Activated CD4-positive, alpha-beta T cell treated with anti-CD3 and anti-CD28 coated beads, Interleukin-2, amount 10 ng/mL, durations not matched to agents 24 days and 14 days (primary cell): ENCODE measurements at regions not wholly inside any gene's neighbourhood (a gene's known extent, or its start where the extent isn't known, plus 50 kb on each side); places are given as distances from the start of the nearest gene placed in this dataset.
"Not testable (repeated sequence)": the region's sequence is repeated elsewhere in the genome, so short reads cannot be mapped to it uniquely, and the experiment has no call there.

Experiments used
- DNase-seq: peaks from one replicate; pipeline ENCODE4 v3.0.0; 2022
- H3K27ac Mint-ChIP-seq: one replicate; pipeline ENCODE4 v1.8.0; 2022; ENCODE audit warnings: mild to moderate bottlenecking, mixed read lengths
- H3K27me3 Mint-ChIP-seq: one replicate; pipeline ENCODE4 v1.8.0; 2022; ENCODE audit warnings: mixed read lengths
- H3K36me3 Mint-ChIP-seq: one replicate; pipeline ENCODE4 v1.8.0; 2022; ENCODE audit warnings: low read depth, mild to moderate bottlenecking, mixed read lengths
- H3K4me1 Mint-ChIP-seq: one replicate; pipeline ENCODE4 v1.8.0; 2021; ENCODE audit warnings: mixed read lengths
- H3K4me3 Mint-ChIP-seq: one replicate; pipeline ENCODE4 v1.8.0; 2022; ENCODE audit warnings: mild to moderate bottlenecking, moderate library complexity, mixed read lengths
- H3K9me3 Mint-ChIP-seq: one replicate; pipeline ENCODE4 v1.8.0; 2021; ENCODE audit warnings: mixed read lengths
- intact Hi-C: fragments of 100-400 bp; cut with micrococcal nuclease; formaldehyde crosslinking; loops from one replicate; pipeline ENCODE4 v1.15.1; 2023

DNA sequence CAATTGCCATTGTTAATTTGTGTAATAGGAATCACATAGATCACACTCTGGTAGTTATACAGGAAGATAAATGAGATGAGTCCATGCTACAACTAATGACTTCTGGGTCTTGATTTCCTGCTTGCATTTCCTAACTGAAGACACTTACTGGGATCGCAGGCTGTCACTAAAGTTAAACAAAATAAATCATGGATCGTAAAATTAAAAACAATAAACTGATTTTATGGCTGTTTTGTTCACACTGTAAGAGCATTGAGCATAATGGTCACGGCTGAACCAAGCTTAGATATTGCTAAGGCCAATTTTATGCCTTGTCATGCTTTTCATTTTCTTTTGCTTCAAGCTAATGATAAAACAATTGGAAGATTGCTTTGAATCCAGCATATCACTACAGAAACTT lies 332.5 kb upstream of the CITED2 start:
- H3K36me3 Mint-ChIP-seq, result no peaks in the 10 kb centered on the region
- no peak overlapping the region for H3K4me3 Mint-ChIP-seq
- no peaks in the 10 kb centered on the region for H3K4me1 Mint-ChIP-seq
- no peak overlapping the region for H3K27ac Mint-ChIP-seq
- peaks cover 8% of the 10 kb centered on the region for H3K27me3 Mint-ChIP-seq
- no peak for DNase-seq
- no peaks in the 10 kb centered on the region for H3K9me3 Mint-ChIP-seq
- intact Hi-C loops, result no loop called here

DNA sequence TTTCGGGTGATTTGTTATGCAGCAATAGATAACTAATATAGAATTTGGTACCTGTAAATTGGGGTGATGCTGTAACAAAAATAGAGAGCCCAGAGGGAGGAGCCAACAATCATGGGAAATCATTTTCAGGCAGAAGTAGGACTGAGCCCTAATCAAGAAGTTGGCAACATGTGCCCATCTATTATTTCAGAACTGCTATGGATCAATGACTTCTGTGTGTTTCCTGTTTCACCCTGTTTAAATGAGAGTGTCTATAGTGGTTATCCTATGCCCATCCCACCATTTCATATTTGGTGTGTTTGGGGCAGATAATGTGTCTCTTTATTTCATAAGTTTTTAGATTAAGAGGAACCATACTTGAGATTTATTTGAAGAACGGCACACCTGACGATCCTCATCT lies 330.8 kb upstream of the CITED2 start:
- H3K4me3 Mint-ChIP-seq, result no peak overlapping the region
- intact Hi-C loops, result no loop called here
- no peak overlapping the region for H3K27ac Mint-ChIP-seq
- H3K27me3 Mint-ChIP-seq, result peaks cover 3% of the 10 kb centered on the region
- H3K36me3 Mint-ChIP-seq, result no peaks in the 10 kb centered on the region
- no peaks in the 10 kb centered on the region for H3K4me1 Mint-ChIP-seq
- H3K9me3 Mint-ChIP-seq, result no peaks in the 10 kb centered on the region
- no peak for DNase-seq

DNA sequence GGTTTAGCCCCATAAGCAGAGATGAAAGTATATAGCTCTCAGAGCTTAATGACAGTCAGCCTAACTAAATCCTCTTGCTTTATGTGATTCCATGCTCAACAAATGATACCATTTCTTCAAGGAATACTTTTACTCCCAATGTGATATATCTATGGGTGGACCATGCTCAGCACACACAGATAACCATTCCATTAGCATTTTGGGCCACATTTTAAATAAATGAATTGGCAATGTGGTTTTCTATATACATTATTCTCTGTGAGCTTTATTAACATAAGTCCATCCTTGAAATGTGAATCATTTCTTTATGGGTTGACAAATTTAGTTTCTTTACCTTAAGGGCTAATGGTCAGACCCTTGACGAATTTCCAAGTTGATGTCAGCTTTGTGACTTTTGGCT lies 329.3 kb upstream of the CITED2 start:
- Mint-ChIP-seq H3K27me3 (no peaks in the 10 kb centered on the region), H3K9me3 (no peaks in the 10 kb centered on the region), H3K36me3 (no peaks in the 10 kb centered on the region), H3K27ac (no peak overlapping the region), H3K4me1 (no peaks in the 10 kb centered on the region), H3K4me3 (no peak overlapping the region)
- intact Hi-C loops, result no loop called here
- no peak for DNase-seq

DNA sequence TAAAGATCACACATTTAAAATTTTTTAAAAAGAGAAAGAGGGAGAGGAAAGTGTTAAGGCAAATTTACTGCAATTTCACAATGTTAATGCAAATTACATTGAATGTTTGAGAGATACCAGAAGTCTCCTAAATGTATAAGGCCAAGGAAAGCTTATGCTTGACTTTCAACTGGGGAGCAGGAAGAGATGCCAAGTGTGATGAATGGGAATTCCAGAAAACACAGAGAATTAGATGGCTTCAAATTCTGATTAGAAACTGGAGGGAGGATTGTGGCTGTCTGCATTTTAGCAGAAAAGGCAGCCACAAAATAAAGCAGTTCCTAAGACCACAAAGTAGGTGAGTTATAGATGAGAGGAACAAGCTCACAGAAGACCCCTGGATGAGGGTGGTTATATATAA lies 328.3 kb upstream of the CITED2 start:
- H3K4me3 Mint-ChIP-seq, result no peak overlapping the region
- no peaks in the 10 kb centered on the region for H3K27me3 Mint-ChIP-seq
- no peaks in the 10 kb centered on the region for H3K36me3 Mint-ChIP-seq
- intact Hi-C loops, result no loop called here
- H3K27ac Mint-ChIP-seq, result no peak overlapping the region
- no peaks in the 10 kb centered on the region for H3K9me3 Mint-ChIP-seq
- no peaks in the 10 kb centered on the region for H3K4me1 Mint-ChIP-seq
- no peak for DNase-seq

DNA sequence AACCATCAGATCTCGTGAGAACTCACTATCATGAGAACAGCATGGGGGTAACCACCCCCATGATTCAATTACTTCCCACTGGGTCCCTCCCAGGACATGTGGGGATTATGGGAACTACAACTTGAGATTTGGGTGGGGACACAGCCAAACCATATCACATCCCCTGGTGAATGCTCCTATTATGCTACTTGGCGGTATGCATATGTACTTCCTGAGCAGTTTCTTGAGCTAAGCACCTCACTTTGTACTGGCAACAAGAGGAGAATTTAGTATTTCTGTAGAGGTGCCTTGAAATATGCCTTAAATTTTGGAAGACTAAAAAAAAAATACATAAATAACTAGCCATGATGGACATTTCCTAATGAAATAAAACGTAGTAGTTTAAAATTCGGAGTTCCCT lies 327.2 kb upstream of the CITED2 start:
- no peaks in the 10 kb centered on the region for H3K27me3 Mint-ChIP-seq
- no peaks in the 10 kb centered on the region for H3K9me3 Mint-ChIP-seq
- intact Hi-C loops, result no loop called here
- no peaks in the 10 kb centered on the region for H3K36me3 Mint-ChIP-seq
- no peaks in the 10 kb centered on the region for H3K4me1 Mint-ChIP-seq
- no peak overlapping the region for H3K27ac Mint-ChIP-seq
- no peak overlapping the region for H3K4me3 Mint-ChIP-seq
- no peak for DNase-seq

DNA sequence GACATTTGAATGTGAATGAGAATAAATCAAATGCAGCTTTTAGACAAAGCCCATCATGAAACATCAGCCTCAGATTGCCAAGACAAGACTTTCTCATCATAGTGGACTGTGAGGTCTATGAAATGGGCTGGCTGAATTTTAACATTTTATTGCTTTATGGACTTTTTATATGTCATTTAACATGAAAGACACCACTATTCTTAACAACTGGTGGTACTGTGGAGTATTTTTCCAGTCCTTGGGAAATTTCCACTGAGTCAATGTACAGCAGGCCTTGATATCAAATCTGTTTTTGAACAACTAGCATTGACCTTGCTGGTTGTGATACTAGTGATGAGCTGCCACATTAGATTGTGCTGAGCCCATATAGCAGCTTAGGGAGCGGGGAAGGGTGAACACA lies 326.6 kb upstream of the CITED2 start:
- intact Hi-C loops, result no loop called here
- H3K4me1 Mint-ChIP-seq, result no peaks in the 10 kb centered on the region
- no peaks in the 10 kb centered on the region for H3K9me3 Mint-ChIP-seq
- no peak for DNase-seq
- no peaks in the 10 kb centered on the region for H3K27me3 Mint-ChIP-seq
- no peaks in the 10 kb centered on the region for H3K36me3 Mint-ChIP-seq
- H3K27ac Mint-ChIP-seq, result no peak overlapping the region
- no peak overlapping the region for H3K4me3 Mint-ChIP-seq

DNA sequence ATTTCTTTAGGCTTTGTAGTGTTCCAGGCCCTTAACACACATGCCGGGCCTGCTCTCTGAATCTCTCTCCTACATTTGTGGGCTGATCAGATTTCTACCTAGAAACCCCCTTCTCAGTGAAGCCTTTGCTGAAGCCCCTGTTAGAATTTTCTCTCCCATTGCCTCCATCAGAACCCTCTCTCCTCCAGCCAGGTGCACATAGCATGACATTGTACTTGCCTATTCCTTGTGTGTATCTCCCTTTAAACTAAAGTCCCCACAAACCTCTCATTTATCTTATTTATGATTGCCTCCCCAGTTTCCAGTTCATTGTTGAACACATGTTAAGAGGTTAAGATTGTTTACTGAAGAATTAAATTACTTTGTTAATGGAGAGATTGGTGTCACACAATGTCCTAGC lies 325.5 kb upstream of the CITED2 start:
- H3K9me3 Mint-ChIP-seq, result no peaks in the 10 kb centered on the region

DNA sequence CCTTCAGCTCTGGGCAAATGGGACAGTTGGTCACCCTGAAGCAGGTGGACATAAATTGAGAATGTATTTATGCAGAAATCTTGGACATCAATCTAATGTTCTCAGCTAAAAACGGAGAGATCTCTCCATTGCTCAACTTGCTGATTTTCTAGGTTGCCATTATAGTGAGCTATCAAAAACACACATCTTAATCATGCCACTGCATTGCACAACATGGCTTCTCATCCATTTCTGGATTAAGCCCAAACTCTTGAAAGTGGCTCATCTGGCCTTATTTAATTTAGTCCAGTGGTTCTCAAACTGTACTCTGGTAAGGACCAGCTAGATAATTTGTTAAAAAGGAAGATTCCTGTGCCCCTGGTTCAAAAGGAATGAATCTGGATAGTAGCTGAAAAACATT lies 324.9 kb upstream of the CITED2 start:
- intact Hi-C loops, result no loop called here

More for the DNA sequence above, 325.5 kb upstream of the CITED2 start:
- DNase-seq, result no peak
- Mint-ChIP-seq H3K4me3 (no peak overlapping the region), H3K27me3 (peaks cover 7% of the 10 kb centered on the region), H3K4me1 (no peaks in the 10 kb centered on the region), H3K36me3 (no peaks in the 10 kb centered on the region), H3K27ac (no peak overlapping the region)
- intact Hi-C loops, result no loop called here

DNA sequence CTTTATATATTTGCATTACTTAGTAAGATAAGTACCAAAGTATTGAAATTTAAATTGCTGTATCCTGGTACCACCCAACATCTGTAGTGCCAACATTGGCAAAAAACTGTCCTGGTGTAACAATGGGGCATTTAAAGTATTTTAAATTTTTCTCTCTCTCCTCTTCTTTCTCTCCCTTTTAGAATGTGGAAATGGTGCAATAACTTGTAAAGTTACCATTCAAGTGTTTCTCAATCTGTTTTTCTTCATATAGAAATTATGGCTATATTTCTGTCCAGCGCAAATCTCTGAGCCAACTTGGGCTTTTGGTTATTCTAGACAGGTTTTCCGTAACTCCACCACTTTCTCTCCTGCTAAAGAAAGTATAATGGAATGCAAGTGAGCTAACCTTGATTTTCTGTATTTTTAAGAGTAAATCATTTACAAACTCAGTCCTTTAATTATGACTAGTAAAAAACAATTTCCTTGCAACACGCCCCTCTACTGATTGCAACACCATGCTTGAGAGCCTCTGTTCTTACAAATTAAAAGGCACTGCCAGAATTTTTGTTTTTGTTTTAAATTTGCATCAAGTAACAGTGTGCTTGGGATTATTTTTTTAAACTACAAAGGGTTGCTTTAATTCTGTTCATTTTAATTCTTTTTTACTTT lies 324.2 kb upstream of the CITED2 start:
- H3K27me3 Mint-ChIP-seq, result peaks cover 7% of the 10 kb centered on the region
- no peaks in the 10 kb centered on the region for H3K36me3 Mint-ChIP-seq
- no peaks in the 10 kb centered on the region for H3K9me3 Mint-ChIP-seq
- no peak for DNase-seq
- H3K4me3 Mint-ChIP-seq, result no peak overlapping the region
- no peaks in the 10 kb centered on the region for H3K4me1 Mint-ChIP-seq
- intact Hi-C loops, result no loop called here
- H3K27ac Mint-ChIP-seq, result no peak overlapping the region

More for the DNA sequence above, 324.9 kb upstream of the CITED2 start:
- Mint-ChIP-seq H3K27me3 (peaks cover 7% of the 10 kb centered on the region), H3K27ac (no peak overlapping the region), H3K4me1 (no peaks in the 10 kb centered on the region), H3K9me3 (no peaks in the 10 kb centered on the region), H3K36me3 (no peaks in the 10 kb centered on the region), H3K4me3 (no peak overlapping the region)
- DNase-seq, result no peak

DNA sequence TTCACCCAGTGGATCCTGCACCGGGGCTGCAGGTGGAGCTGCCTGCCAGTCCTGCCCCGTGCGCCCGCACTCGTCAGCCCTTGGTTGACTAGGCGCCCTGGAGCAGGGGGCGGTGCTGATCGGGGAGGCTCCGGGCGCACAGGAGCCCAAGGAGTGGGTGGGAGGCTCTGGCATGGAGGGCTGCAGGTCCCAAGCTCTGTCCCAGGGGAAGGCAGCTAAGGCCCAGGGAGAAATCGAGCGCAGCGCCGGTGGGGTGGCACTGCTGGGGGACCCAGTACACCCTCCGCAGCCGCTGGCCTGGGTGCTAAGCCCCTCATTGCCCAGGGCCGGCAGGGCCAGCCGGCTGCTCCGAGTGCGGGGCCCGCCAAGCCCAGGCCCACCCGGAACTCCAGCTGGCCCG lies 323.4 kb upstream of the CITED2 start:
- H3K27me3 Mint-ChIP-seq, H3K9me3 Mint-ChIP-seq, H3K36me3 Mint-ChIP-seq, H3K27ac Mint-ChIP-seq, H3K4me1 Mint-ChIP-seq, intact Hi-C loops, DNase-seq, H3K4me3 Mint-ChIP-seq: not testable (repeated sequence)

DNA sequence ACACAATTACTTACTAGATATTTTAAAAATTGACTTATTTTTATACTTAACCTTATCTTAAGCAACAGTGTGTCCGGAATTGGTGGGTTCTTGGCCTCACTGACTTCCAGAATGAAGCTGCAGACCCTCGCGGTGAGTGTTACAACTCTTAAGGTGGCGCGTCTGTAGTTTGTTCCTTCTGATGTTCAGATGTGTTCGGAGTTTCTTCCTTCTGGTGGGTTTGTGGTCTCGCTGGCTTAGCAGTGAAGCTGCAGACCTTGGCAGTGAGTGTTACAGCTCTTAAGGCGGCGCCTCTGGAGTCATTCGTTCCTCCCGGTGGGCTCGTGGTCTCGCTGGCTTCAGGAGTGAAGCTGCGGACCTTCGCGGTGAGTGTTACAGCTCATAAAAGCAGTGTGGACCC lies 322.5 kb upstream of the CITED2 start:
- H3K4me1 Mint-ChIP-seq, H3K4me3 Mint-ChIP-seq, H3K9me3 Mint-ChIP-seq, intact Hi-C loops, H3K27me3 Mint-ChIP-seq, H3K36me3 Mint-ChIP-seq, H3K27ac Mint-ChIP-seq, DNase-seq: not testable (repeated sequence)

DNA sequence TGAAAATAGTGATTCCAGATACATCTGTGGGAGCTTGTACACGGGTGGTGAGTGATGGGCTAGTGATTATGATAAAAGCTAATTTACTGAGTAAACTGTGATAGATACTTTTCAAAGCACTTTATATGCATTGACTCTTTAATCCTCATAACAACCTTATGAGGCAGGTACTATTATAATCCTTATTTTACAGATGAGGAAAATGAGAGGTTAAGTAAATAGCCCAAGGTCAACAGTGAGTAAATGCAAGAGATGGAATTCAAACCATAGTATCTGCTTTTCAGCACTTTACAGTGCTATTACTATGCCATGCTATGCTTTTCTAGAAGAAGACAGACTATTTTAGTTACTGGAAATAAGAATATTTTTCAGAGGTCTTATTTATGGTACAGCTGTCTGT lies 320.9 kb upstream of the CITED2 start:
- Mint-ChIP-seq H3K27me3 (peaks cover 12% of the 10 kb centered on the region), H3K4me3 (no peak overlapping the region), H3K36me3 (no peaks in the 10 kb centered on the region), H3K4me1 (no peaks in the 10 kb centered on the region), H3K27ac (no peak overlapping the region), H3K9me3 (no peaks in the 10 kb centered on the region)
- DNase-seq, result no peak
- intact Hi-C loops, result no loop called here

DNA sequence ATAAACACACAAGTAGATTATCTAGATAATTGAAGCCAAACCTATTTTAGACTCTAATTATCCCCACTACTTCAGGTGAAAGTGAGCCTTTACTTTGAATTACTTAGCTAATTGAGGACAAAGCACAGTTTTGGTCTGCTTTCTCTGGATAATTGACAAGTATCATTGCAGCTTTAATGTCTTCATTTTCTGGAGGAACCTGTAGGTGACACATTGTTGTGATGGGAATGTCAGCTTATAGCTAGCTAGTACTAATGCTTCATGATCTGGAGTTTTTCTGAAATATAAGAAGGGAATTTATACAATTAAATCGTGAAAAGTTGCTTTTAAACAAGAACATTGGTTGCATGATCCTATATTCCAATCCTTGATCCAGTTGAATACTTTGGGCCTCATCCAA lies 319.3 kb upstream of the CITED2 start:
- no peaks in the 10 kb centered on the region for H3K4me1 Mint-ChIP-seq
- H3K36me3 Mint-ChIP-seq, result no peaks in the 10 kb centered on the region
- DNase-seq, result no peak
- H3K4me3 Mint-ChIP-seq, result no peak overlapping the region
- H3K9me3 Mint-ChIP-seq, result no peaks in the 10 kb centered on the region
- no peak overlapping the region for H3K27ac Mint-ChIP-seq
- H3K27me3 Mint-ChIP-seq, result peaks cover 12% of the 10 kb centered on the region
- intact Hi-C loops, result no loop called here

DNA sequence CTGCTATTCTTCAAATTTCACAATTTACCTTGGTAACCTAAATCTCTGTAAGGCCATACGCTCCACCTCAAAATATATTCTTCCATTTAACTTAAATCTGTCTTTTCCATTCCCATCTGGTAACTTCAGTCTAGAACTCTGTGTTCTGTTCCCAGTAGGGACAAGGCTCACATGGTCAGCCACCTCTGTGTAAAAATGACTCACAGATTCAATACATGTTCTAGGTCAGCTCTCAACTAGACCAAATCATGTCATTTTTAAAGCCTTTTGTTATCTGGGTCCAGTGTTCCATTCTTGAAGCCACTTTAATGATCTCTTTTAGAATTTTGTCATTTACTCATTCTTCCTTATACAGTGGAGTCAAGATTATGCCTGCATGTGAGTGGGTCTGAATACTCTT lies 315.6 kb upstream of the CITED2 start:
- Mint-ChIP-seq H3K36me3 (no peaks in the 10 kb centered on the region), H3K9me3 (no peaks in the 10 kb centered on the region), H3K27me3 (peaks cover 6% of the 10 kb centered on the region), H3K4me1 (no peaks in the 10 kb centered on the region), H3K27ac (no peak overlapping the region), H3K4me3 (no peak overlapping the region)
- intact Hi-C loops, result no loop called here
- no peak for DNase-seq

DNA sequence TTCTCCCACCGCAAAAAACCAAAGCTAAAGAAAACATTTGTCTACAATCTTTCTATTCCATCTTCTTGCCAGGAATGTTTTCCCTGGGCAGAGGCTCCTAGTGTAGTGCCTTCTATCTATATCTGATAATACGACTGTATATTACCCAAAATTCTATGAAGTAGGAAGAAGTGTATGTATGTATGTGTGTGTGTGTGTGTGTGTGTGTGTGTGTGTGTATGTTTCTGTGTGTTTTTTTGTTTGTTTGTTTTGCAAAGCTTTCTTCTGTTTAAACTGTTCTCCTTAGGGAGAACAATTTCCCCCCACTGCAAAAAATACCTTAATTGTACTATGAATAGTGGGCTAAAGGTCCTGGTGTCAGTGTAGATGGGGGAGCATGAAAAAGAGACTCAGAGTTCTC lies 312.6 kb upstream of the CITED2 start:
- Mint-ChIP-seq H3K36me3 (no peaks in the 10 kb centered on the region), H3K9me3 (no peaks in the 10 kb centered on the region), H3K4me1 (no peaks in the 10 kb centered on the region), H3K27ac (no peak overlapping the region), H3K27me3 (peaks cover 2% of the 10 kb centered on the region), H3K4me3 (no peak overlapping the region)
- no peak for DNase-seq
- intact Hi-C loops, result no loop called here
